Neural cell (in vitro differentiated cells): ENCODE measurements at regions not wholly inside any gene's neighbourhood (a gene's known extent, or its start where the extent isn't known, plus 50 kb on each side); places are given as distances from the start of the nearest gene placed in this dataset.
A peak's percentile ranks its signal among the peaks of the same experiment; 100 is the strongest.

Source experiments
- H2AFZ ChIP-seq: fragments of 200-600, 300-800 bp; sonication (generic), shearing (Covaris generic); 2 replicates; pipeline ENCODE4 v1.6.0; 2014; ENCODE audit warnings: low read depth, mild to moderate bottlenecking, antibody characterized with exemption, low read length, moderate library complexity
- H3F3A ChIP-seq: fragments of 200-600 bp; shearing (Covaris generic); 2 replicates; pipeline ENCODE4 v1.6.1; 2016; ENCODE audit warnings: mild to moderate bottlenecking, moderate library complexity, mixed read lengths, antibody characterized with exemption, low read length; ENCODE audit not compliant: insufficient read depth, poor library complexity, severe bottlenecking
- H3K27ac ChIP-seq: fragments of 200-600, 300-800 bp; sonication (generic), shearing (Covaris generic); 2 replicates; pipeline ENCODE4 v1.5.1; 2014; ENCODE audit warnings: mild to moderate bottlenecking, low read length, moderate library complexity
- H3K27me3 ChIP-seq: fragments of 300-800, 200-600 bp; sonication (generic), shearing (Covaris generic); 2 replicates; pipeline ENCODE4 v1.6.0; 2014; ENCODE audit warnings: mild to moderate bottlenecking, low read depth, low read length, moderate library complexity; ENCODE audit not compliant: insufficient read depth
- H3K36me3 ChIP-seq: fragments of 300-800, 200-600 bp; sonication (generic), shearing (Covaris generic); 2 replicates; pipeline ENCODE4 v1.5.1; 2014; ENCODE audit warnings: mild to moderate bottlenecking, antibody characterized with exemption, low read length, moderate library complexity; ENCODE audit not compliant: insufficient read depth
- H3K4me2 ChIP-seq: fragments of 300-800, 200-600 bp; sonication (generic), shearing (Covaris generic); 2 replicates; pipeline ENCODE4 v1.6.0; 2014; ENCODE audit warnings: mild to moderate bottlenecking, low read length
- H3K4me3 ChIP-seq: fragments of 300-800, 200-600 bp; sonication (generic), shearing (Covaris generic); 2 replicates; pipeline ENCODE4 v1.5.1; 2014; ENCODE audit warnings: mild to moderate bottlenecking, low read length, moderate library complexity
- H3K79me2 ChIP-seq: fragments of 200-600 bp; shearing (Covaris generic); replicated peaks from 2 replicates; pipeline ENCODE4 v1.6.0; 2014; ENCODE audit warnings: mild to moderate bottlenecking, low read length, moderate library complexity; ENCODE audit not compliant: insufficient read depth
- H3K9ac ChIP-seq: fragments of 300-800, 200-600 bp; sonication (generic), shearing (Covaris generic); 2 replicates; pipeline ENCODE4 v1.6.1; 2016; ENCODE audit warnings: mild to moderate bottlenecking, low read length, mixed read lengths
- H3K9me2 ChIP-seq: fragments of 200-600 bp; shearing (Covaris generic); 2 replicates; pipeline ENCODE4 v1.6.1; 2016; ENCODE audit warnings: mild to moderate bottlenecking, low read length, mixed read lengths; ENCODE audit not compliant: insufficient read depth
- H3K9me3 ChIP-seq: fragments of 200-600, 300-800 bp; sonication (generic), shearing (Covaris generic); 2 replicates; pipeline ENCODE4 v1.6.1; 2016; ENCODE audit warnings: mild to moderate bottlenecking, mixed run types, low read length, moderate library complexity, mixed read lengths
- H4K20me1 ChIP-seq: fragments of 200-600 bp; shearing (Covaris generic); 2 replicates; pipeline ENCODE4 v1.6.1; 2016; ENCODE audit warnings: mild to moderate bottlenecking, mixed run types; ENCODE audit not compliant: insufficient read depth
- CTCF ChIP-seq: fragments of 450-650 bp; IDR thresholded peaks from 2 replicates; pipeline ENCODE4 v1.5.1; 2014; ENCODE audit warnings: antibody characterized with exemption, mild to moderate bottlenecking, moderate library complexity; ENCODE audit not compliant: poor library complexity, severe bottlenecking
- EP300 ChIP-seq: fragments of 450-650 bp; conservative IDR thresholded peaks from 2 replicates; pipeline ENCODE4 v1.6.1; 2014; ENCODE audit warnings: antibody characterized with exemption, mild to moderate bottlenecking, moderate library complexity; ENCODE audit not compliant: poor library complexity, severe bottlenecking
- EZH2 ChIP-seq: fragments of 200-600, 300-800 bp; shearing (Covaris generic), sonication (generic); IDR thresholded peaks from 2 replicates; pipeline ENCODE4 v1.6.1; 2014; ENCODE audit warnings: antibody characterized with exemption, low read length, borderline replicate concordance, mild to moderate bottlenecking; ENCODE audit not compliant: insufficient read depth, poor library complexity, severe bottlenecking
- MXI1 ChIP-seq: fragments of 450-650 bp; conservative IDR thresholded peaks from 2 replicates; pipeline ENCODE4 v1.6.1; 2014; ENCODE audit warnings: antibody characterized with exemption, mild to moderate bottlenecking; ENCODE audit not compliant: poor library complexity, severe bottlenecking
- POLR2AphosphoS5 ChIP-seq: IDR thresholded peaks from 2 replicates; pipeline ENCODE4 v1.6.1; 2012
- RAD21 ChIP-seq: fragments of 450-650 bp; conservative IDR thresholded peaks from 2 replicates; pipeline ENCODE4 v1.6.1; 2014; ENCODE audit warnings: antibody characterized with exemption, mild to moderate bottlenecking, moderate library complexity
- REST ChIP-seq: IDR thresholded peaks from 2 replicates; pipeline ENCODE4 v1.6.1; 2012; ENCODE audit warnings: borderline replicate concordance
- SMC3 ChIP-seq: fragments of 450-650 bp; conservative IDR thresholded peaks from 2 replicates; pipeline ENCODE4 v1.6.1; 2014; ENCODE audit warnings: antibody characterized with exemption, mild to moderate bottlenecking, moderate library complexity; ENCODE audit not compliant: poor library complexity
- TAF1 ChIP-seq: IDR thresholded peaks from 2 replicates; pipeline ENCODE4 v1.6.1; 2012; ENCODE audit warnings: low read depth

GRCh38 chr7:67375427-67375826 is 378.8 kb downstream of the TYW1 start:
- Histone ChIP-seq H3K36me3 (no peaks in the 10 kb centered on the region), H3K9me2 (no peaks in the 10 kb centered on the region), H2AFZ (no peak overlapping the region), H3F3A (no peaks in the 10 kb centered on the region), H3K27ac (no peak overlapping the region), H3K79me2 (no peaks in the 10 kb centered on the region), H3K4me3 (no peak overlapping the region), H3K9ac (no peak overlapping the region), H4K20me1 (no peaks in the 10 kb centered on the region), H3K9me3 (no peaks in the 10 kb centered on the region), H3K4me2 (no peak overlapping the region), H3K27me3 (no peaks in the 10 kb centered on the region)
- TF ChIP-seq TAF1 = no peak
- TF ChIP-seq MXI1 = no peak
- no peak for TF ChIP-seq SMC3
- no peak for TF ChIP-seq EZH2
- TF ChIP-seq RAD21 = no peak
- no peak for TF ChIP-seq POLR2AphosphoS5
- TF ChIP-seq REST = no peak
- no peak for TF ChIP-seq CTCF
- TF ChIP-seq EP300 = no peak

GRCh38 chr7:67377939-67378862 is 381.6 kb downstream of the TYW1 start:
- Histone ChIP-seq H3K9ac (no peak overlapping the region), H2AFZ (no peak overlapping the region), H3K79me2 (no peaks in the 10 kb centered on the region), H3K9me3 (no peaks in the 10 kb centered on the region), H3K4me3 (no peak overlapping the region), H3F3A (no peaks in the 10 kb centered on the region), H3K27me3 (no peaks in the 10 kb centered on the region), H3K36me3 (no peaks in the 10 kb centered on the region), H3K4me2 (no peak overlapping the region), H4K20me1 (no peaks in the 10 kb centered on the region), H3K9me2 (no peaks in the 10 kb centered on the region), H3K27ac (no peak overlapping the region)
- peak; percentile 82 for TF ChIP-seq SMC3
- TF ChIP-seq CTCF = peak; percentile 86
- TF ChIP-seq EP300 = no peak
- peak; percentile 42 for TF ChIP-seq MXI1
- TF ChIP-seq RAD21 = peak; percentile 88
